GM12878 (cell line): ENCODE measurements at regions not wholly inside any gene's neighbourhood (a gene's known extent, or its start where the extent isn't known, plus 50 kb on each side); places are given as distances from the start of the nearest gene placed in this dataset.

Experiments
- ATAC-seq: fragments of 200-7000 bp; cut with Tn5 transposase; 3 replicates; pipeline ENCODE4 v1.9.1; 2020; ENCODE audit warnings: mild to moderate bottlenecking, moderate library complexity
- BruUV-seq: library from RNA; stranded (reverse); fragments of 400-500 nt; replicated peaks from 2 replicates; lab custom pipeline; 2021; lab: Mats Ljungman, UMichigan
- CTCF ChIA-PET: fragments of 300-600 bp; sonication (Branson Sonifier 250); formaldehyde crosslinking; extraction: SDS; loops from one replicate; lab custom pipeline; 2021; ENCODE audit warnings: inconsistent platforms; lab: Yijun Ruan, JAX
- POLR2A ChIA-PET: fragments of 350-600 bp; formaldehyde crosslinking; extraction: SDS; loops from one replicate; lab custom pipeline; 2021; ENCODE audit warnings: inconsistent platforms; lab: Charles Lee
- RAD21 ChIA-PET: fragments of 300-600 bp; sonication (Branson Sonifier 250); formaldehyde crosslinking; loops from one replicate; lab custom pipeline; 2023; ENCODE audit warnings: antibody characterized with exemption; ENCODE audit not compliant: unreplicated experiment; lab: Charles Lee
- SMC1A ChIA-PET: fragments of 300-600 bp; sonication (Branson Sonifier 250); formaldehyde crosslinking; loops from one replicate; lab custom pipeline; 2023; ENCODE audit not compliant: unreplicated experiment, uncharacterized antibody; lab: Charles Lee
- DNase-seq: peaks from one replicate; pipeline ENCODE4 v3.0.0-alpha.2; 2011; ENCODE audit warnings: low read depth, low spot score
- FAIRE-seq: peaks from 3 replicates; lab custom pipeline; 2011; peaks lifted over from hg19 to GRCh38; lab: Jason Lieb, UNC
- H2AFZ ChIP-seq: 2 replicates; pipeline ENCODE4 v1.6.0; 2011; ENCODE audit warnings: low read depth, low read length, control low read depth; ENCODE audit not compliant: control insufficient read depth
- H3K27ac ChIP-seq: 2 replicates; pipeline ENCODE4 v1.5.1; 2011; ENCODE audit warnings: control low read depth; ENCODE audit not compliant: control insufficient read depth, insufficient read depth
- H3K27me3 ChIP-seq, 2 experiments: replicated peaks in 1 of 2; 2 replicates each; pipeline versions ENCODE4 v1.6.0 to v1.6.1; 2011; ENCODE audit warnings: low read length in 1 of 2; ENCODE audit not compliant: control insufficient read depth in 2 of 2, insufficient read depth in 2 of 2
- H3K36me3 ChIP-seq, 2 experiments: 2 replicates each; pipeline ENCODE4 v1.5.1; 2011; ENCODE audit warnings: low read length in 1 of 2; ENCODE audit not compliant: control insufficient read depth in 2 of 2, insufficient read depth in 2 of 2
- H3K4me1 ChIP-seq: 2 replicates; pipeline ENCODE4 v1.6.1; 2011; ENCODE audit warnings: mild to moderate bottlenecking, low read length, moderate library complexity, mixed read lengths; ENCODE audit not compliant: control insufficient read depth, insufficient read depth
- H3K4me2 ChIP-seq: 2 replicates; pipeline ENCODE4 v1.6.0; 2011; ENCODE audit warnings: control low read depth; ENCODE audit not compliant: control insufficient read depth, insufficient read depth
- H3K4me3 ChIP-seq: fragments of 200-600 bp; sonication (generic); 2 replicates; pipeline ENCODE4 v1.5.1; 2016
- H3K79me2 ChIP-seq: 2 replicates; pipeline ENCODE4 v1.6.0; 2011; ENCODE audit warnings: low read length; ENCODE audit not compliant: control insufficient read depth, insufficient read depth
- H3K9ac ChIP-seq: 2 replicates; pipeline ENCODE4 v1.8.0; 2011; ENCODE audit warnings: low read length, control low read depth, mixed read lengths; ENCODE audit not compliant: control insufficient read depth, insufficient read depth
- H3K9me3 ChIP-seq: replicated peaks from 3 replicates; pipeline ENCODE4 v1.5.1; 2011; ENCODE audit warnings: mild to moderate bottlenecking, low read length; ENCODE audit not compliant: control insufficient read depth, insufficient read depth
- H4K20me1 ChIP-seq: 2 replicates; pipeline ENCODE4 v1.6.0; 2011; ENCODE audit not compliant: control insufficient read depth, insufficient read depth
- ESRRA ChIP-seq: IDR thresholded peaks from 2 replicates; pipeline ENCODE4 v1.6.1; 2012; ENCODE audit warnings: mild to moderate bottlenecking, low read length, improper control_type of control experiment
- MXI1 ChIP-seq: fragments of 150-350 bp; IDR thresholded peaks from 2 replicates; pipeline ENCODE4 v1.6.1; 2011; ENCODE audit warnings: low read depth, mild to moderate bottlenecking, inconsistent platforms, low read length, improper control_type of control experiment
- PML ChIP-seq: IDR thresholded peaks from 2 replicates; pipeline ENCODE4 v1.6.1; 2012; ENCODE audit warnings: low read length, inconsistent platforms
- POU2F2 ChIP-seq: IDR thresholded peaks from 3 replicates; pipeline ENCODE4 v1.6.1; 2011; ENCODE audit warnings: low read depth, mild to moderate bottlenecking, low read length, borderline replicate concordance
- PRDM15 ChIP-seq: fragments of 450-650 bp; formaldehyde crosslinking; IDR thresholded peaks from 2 replicates; pipeline ENCODE4 v1.4.0; 2020; ENCODE audit warnings: mild to moderate bottlenecking, moderate library complexity
- SUPT20H ChIP-seq: IDR thresholded peaks from 2 replicates; pipeline ENCODE4 v1.6.1; 2011; ENCODE audit warnings: low read depth, mild to moderate bottlenecking, low read length, moderate library complexity, borderline replicate concordance; ENCODE audit not compliant: control insufficient read depth
- WGBS: methylation state at CpG from one replicate; pipeline ENCODE4 v1.1.6; 2016; ENCODE audit warnings: low lambda C conversion rate; ENCODE audit not compliant: insufficient replicate concordance, insufficient coverage; ENCODE audit errors: missing lambda C conversion rate; 5-methylcytosine and 5-hydroxymethylcytosine counted together
- in situ Hi-C: fragments of 300-500 bp; cut with MboI; formaldehyde crosslinking; loops from 9 replicates; pipeline ENCODE4 v1.14.3; 2018; ENCODE audit warnings: mixed read lengths
- intact Hi-C: fragments of 100-400 bp; cut with micrococcal nuclease; formaldehyde crosslinking; loops from one replicate; pipeline ENCODE4 v1.14.2; 2022; ENCODE audit not compliant: unreplicated experiment

- Histone ChIP-seq H3K79me2 (no peaks in the 10 kb centered on the region), H2AFZ (no peak overlapping the region), H3K36me3 (no peaks in the 10 kb centered on the region), H3K9ac (no peak overlapping the region), H3K4me1 (no peaks in the 10 kb centered on the region), H4K20me1 (no peaks in the 10 kb centered on the region), H3K9me3 (no peaks in the 10 kb centered on the region), H3K4me2 (no peak overlapping the region), H3K27me3 (no peaks in the 10 kb centered on the region), H3K27ac (no peak overlapping the region), H3K4me3 (no peak overlapping the region)
- ATAC-seq, result no peak
- TF ChIP-seq SUPT20H, result no peak
- TF ChIP-seq PRDM15 (CRISPR knock-in tag), result no peak
- TF ChIP-seq MXI1, result no peak
- no peak for TF ChIP-seq POU2F2
- no peak for TF ChIP-seq ESRRA
- no peak for TF ChIP-seq PML
- POLR2A ChIA-PET, result no interaction called here
- CTCF ChIA-PET, result no interaction called here
- intact Hi-C loops, result no loop called here
- in situ Hi-C loops, result no loop called here
- 0% methylated on average over 2 of the region's 2 CpGs for WGBS
- FAIRE-seq, result no peak
- RAD21 ChIA-PET, result no interaction called here
- SMC1A ChIA-PET, result no interaction called here
- no TSS peak for BruUV-seq
- no peak for DNase-seq
Measured at GRCh38 chrX:112968351-112969133, 127.9 kb upstream of the AMOT start.
